ENCODE measurements at regions not wholly inside any gene's neighbourhood (a gene's known extent, or its start where the extent isn't known, plus 50 kb on each side); places are given as distances from the start of the nearest gene placed in this dataset.

DNA sequence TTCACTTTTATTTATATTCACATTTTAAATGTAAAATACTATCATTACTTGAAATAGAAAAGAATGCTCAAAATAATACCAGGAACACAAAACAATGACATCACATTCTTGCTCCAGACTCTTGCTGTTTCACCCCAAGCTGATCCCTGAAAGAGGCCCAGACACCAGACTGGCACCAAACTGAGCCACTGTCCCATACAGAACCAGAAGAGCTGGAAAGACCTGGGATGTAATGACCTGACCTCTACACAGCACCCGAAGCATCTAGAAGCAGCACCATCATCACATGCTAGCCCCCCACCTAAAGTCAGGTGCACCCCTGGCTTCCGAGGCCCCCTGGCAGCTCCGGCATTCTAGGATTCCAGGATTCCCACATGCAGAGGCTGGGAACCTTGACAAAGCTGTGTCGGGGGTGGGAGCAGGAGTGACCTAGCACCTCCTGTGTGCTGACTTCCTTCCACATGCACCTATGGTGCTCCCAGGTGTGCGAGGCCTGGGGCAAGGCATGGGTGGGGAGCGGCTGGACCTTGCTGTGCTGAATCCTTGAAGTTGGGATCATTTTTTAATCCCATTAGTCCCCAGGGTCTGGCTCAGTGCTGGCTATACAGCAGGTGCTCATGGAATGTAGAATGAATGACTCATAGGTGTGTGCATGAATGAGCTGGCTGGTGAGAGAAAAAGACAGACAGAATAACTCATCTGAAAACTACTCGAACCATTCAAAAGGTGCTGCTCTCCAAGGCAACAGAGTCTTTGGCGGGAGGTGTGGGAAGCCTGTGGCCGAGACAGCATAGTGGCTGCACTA lies 144.7 kb upstream of the IQSEC1 start:
- Histone ChIP-seq H3K36me3 (ENCODE audit: control insufficient read depth, insufficient read depth, low read length) (no peaks in the 10 kb centered on the region), H4K20me1 (ENCODE audit: insufficient read depth, low read length) (no peaks in the 10 kb centered on the region), H3K4me1 (ENCODE audit: control insufficient read depth, insufficient read depth, low read length) (no peaks in the 10 kb centered on the region), H3K23ac (ENCODE audit: low read depth, low read length) (no peak overlapping the region), H3K56ac (ENCODE audit: extremely low read depth, insufficient read depth, low read length) (no peak overlapping the region), H4K91ac (ENCODE audit: insufficient read depth, low read depth, low read length) (no peak overlapping the region), H4K5ac (ENCODE audit: low read depth, low read length) (no peak overlapping the region), H2BK15ac (ENCODE audit: low read depth, low read length) (no peak overlapping the region), H3K27ac (ENCODE audit: insufficient read depth, low read length) (no peak overlapping the region), H2BK5ac (ENCODE audit: low read depth, low read length, poor library complexity, severe bottlenecking) (no peak overlapping the region), H3K18ac (ENCODE audit: low read depth, low read length) (no peak overlapping the region), H2BK120ac (ENCODE audit: low read depth, low read length) (no peak overlapping the region), H3K9me3 (ENCODE audit: control insufficient read depth, insufficient read depth, low read length) (no peaks in the 10 kb centered on the region), H4K8ac (ENCODE audit: low read depth in 2 of 2, low read length in 2 of 2) (no peak overlapping the region), H2AFZ (replicated peaks; ENCODE audit: low read length, poor library complexity) (no peak overlapping the region), H3K4ac (ENCODE audit: low read depth, low read length) (no peak overlapping the region), H3K79me1 (ENCODE audit: low read depth in 1 of 2, low read length in 2 of 2) (no peaks in the 10 kb centered on the region), H2BK20ac (ENCODE audit: low read depth, low read length) (no peak overlapping the region), H3K27me3 (ENCODE audit: control insufficient read depth, insufficient read depth, low read length) (no peaks in the 10 kb centered on the region), H2AK5ac (ENCODE audit: low read depth, low read length) (no peak overlapping the region), H3K4me2 (ENCODE audit: low read depth, low read length) (no peak overlapping the region), H3K9ac (ENCODE audit: low read depth, low read length) (no peak overlapping the region), H3K14ac (replicated peaks; ENCODE audit: low read depth, low read length) (no peak overlapping the region), H2AK9ac (replicated peaks; ENCODE audit: low read depth, low read length, poor library complexity) (no peak overlapping the region), H3K9me1 (ENCODE audit: insufficient read depth, low read length) (no peaks in the 10 kb centered on the region), H3K4me3 (ENCODE audit: insufficient read depth, low read depth, low read length) (no peak overlapping the region)
- 60% methylated on average over 1 of the region's 9 CpGs; no CpG with 5 or more reads in 1 of the 2 experiments for WGBS, 2 experiments (ENCODE audit: extremely low coverage in 2 of 2, insufficient read length in 1 of 2)
- TF ChIP-seq CEBPB (IDR thresholded peaks at IDR 0.05; ENCODE audit: low read depth, low read length), result no peak
- no peak for TF ChIP-seq NFE2L2 (IDR thresholded peaks at IDR 0.05; ENCODE audit: low read depth, low read length)
- no peak for TF ChIP-seq SMC3 (IDR thresholded peaks at IDR 0.05; ENCODE audit: low read depth, low read length)
- no peak for TF ChIP-seq RAD21 (IDR thresholded peaks at IDR 0.05; ENCODE audit: low read length)
- TF ChIP-seq RCOR1 (IDR thresholded peaks at IDR 0.05; ENCODE audit: insufficient replicate concordance, low read length), result no peak
- no peak for TF ChIP-seq POLR2A (IDR thresholded peaks at IDR 0.05; ENCODE audit: low read depth, low read length)
- TF ChIP-seq, protein P1, sequence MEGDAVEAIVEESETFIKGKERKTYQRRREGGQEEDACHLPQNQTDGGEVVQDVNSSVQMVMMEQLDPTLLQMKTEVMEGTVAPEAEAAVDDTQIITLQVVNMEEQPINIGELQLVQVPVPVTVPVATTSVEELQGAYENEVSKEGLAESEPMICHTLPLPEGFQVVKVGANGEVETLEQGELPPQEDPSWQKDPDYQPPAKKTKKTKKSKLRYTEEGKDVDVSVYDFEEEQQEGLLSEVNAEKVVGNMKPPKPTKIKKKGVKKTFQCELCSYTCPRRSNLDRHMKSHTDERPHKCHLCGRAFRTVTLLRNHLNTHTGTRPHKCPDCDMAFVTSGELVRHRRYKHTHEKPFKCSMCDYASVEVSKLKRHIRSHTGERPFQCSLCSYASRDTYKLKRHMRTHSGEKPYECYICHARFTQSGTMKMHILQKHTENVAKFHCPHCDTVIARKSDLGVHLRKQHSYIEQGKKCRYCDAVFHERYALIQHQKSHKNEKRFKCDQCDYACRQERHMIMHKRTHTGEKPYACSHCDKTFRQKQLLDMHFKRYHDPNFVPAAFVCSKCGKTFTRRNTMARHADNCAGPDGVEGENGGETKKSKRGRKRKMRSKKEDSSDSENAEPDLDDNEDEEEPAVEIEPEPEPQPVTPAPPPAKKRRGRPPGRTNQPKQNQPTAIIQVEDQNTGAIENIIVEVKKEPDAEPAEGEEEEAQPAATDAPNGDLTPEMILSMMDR (conservative IDR thresholded peaks at IDR 0.05; ENCODE audit: low read depth, low read length), result no peak
- TF ChIP-seq, protein P2, sequence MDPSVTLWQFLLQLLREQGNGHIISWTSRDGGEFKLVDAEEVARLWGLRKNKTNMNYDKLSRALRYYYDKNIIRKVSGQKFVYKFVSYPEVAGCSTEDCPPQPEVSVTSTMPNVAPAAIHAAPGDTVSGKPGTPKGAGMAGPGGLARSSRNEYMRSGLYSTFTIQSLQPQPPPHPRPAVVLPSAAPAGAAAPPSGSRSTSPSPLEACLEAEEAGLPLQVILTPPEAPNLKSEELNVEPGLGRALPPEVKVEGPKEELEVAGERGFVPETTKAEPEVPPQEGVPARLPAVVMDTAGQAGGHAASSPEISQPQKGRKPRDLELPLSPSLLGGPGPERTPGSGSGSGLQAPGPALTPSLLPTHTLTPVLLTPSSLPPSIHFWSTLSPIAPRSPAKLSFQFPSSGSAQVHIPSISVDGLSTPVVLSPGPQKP (IDR thresholded peaks at IDR 0.05; ENCODE audit: borderline replicate concordance, low read depth, low read length), result no peak
- no peak for TF ChIP-seq CHD1 (IDR thresholded peaks at IDR 0.05; ENCODE audit: low read depth, low read length)
- TF ChIP-seq BHLHE40 (IDR thresholded peaks at IDR 0.05; ENCODE audit: low read depth, low read length), result no peak
- TF ChIP-seq, protein P3, sequence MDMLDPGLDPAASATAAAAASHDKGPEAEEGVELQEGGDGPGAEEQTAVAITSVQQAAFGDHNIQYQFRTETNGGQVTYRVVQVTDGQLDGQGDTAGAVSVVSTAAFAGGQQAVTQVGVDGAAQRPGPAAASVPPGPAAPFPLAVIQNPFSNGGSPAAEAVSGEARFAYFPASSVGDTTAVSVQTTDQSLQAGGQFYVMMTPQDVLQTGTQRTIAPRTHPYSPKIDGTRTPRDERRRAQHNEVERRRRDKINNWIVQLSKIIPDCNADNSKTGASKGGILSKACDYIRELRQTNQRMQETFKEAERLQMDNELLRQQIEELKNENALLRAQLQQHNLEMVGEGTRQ (IDR thresholded peaks at IDR 0.05; ENCODE audit: low read depth, low read length), result no peak
- TF ChIP-seq MXI1 (IDR thresholded peaks at IDR 0.05; ENCODE audit: borderline replicate concordance, low read depth, low read length), result no peak
- TF ChIP-seq RFX5 (IDR thresholded peaks at IDR 0.05; ENCODE audit: low read depth, low read length), result no peak
- TF ChIP-seq MAZ (IDR thresholded peaks at IDR 0.05; ENCODE audit: borderline replicate concordance, low read depth, low read length), result no peak
- no peak for TF ChIP-seq FOS (IDR thresholded peaks at IDR 0.05; ENCODE audit: low read depth, low read length)
- TF ChIP-seq MAFK (IDR thresholded peaks at IDR 0.05; ENCODE audit: low read depth, low read length), result no peak
- intact Hi-C loops (cut with micrococcal nuclease), result no loop called here
- POLR2A ChIA-PET (ENCODE audit: unreplicated experiment), result no interaction called here
- dilution Hi-C loops (cut with HindIII; ENCODE audit: low sequenced_read_pairs, unreplicated experiment), result no loop called here
- no TSS peak for BruUV-seq (replicated peaks)
- no peak for ATAC-seq (ENCODE audit: low read depth)
- CTCF ChIA-PET, result no interaction called here
- peak; percentile 20 for DNase-seq
- in situ Hi-C loops (cut with MboI; ENCODE audit: low sequenced_read_pairs), result no loop called here
